Calu3 (cell line): ENCODE measurements at regions not wholly inside any gene's neighbourhood (a gene's known extent, or its start where the extent isn't known, plus 50 kb on each side); places are given as distances from the start of the nearest gene placed in this dataset.

Source experiments
- BruUV-seq: library from RNA; stranded (reverse); fragments of 400-500 nt; replicated peaks from 2 replicates; lab custom pipeline; 2021; lab: Mats Ljungman, UMichigan
- CTCF ChIA-PET: fragments of 300-600 bp; sonication (Branson Sonifier 250); formaldehyde crosslinking; loops from one replicate; lab custom pipeline; 2022; ENCODE audit warnings: antibody characterized with exemption; lab: Charles Lee
- DNase-seq: peaks from one replicate; pipeline ENCODE4 v3.0.0; 2022
- H3K27ac Mint-ChIP-seq: one replicate; pipeline ENCODE4 v1.8.0; 2022; ENCODE audit warnings: mixed read lengths; ENCODE audit not compliant: unreplicated experiment
- H3K27me3 Mint-ChIP-seq: one replicate; pipeline ENCODE4 v1.8.0; 2022; ENCODE audit warnings: mixed read lengths; ENCODE audit not compliant: unreplicated experiment
- H3K36me3 Mint-ChIP-seq: one replicate; pipeline ENCODE4 v1.8.0; 2022; ENCODE audit warnings: mild to moderate bottlenecking, moderate library complexity, mixed read lengths; ENCODE audit not compliant: insufficient read depth, unreplicated experiment
- H3K4me1 Mint-ChIP-seq: one replicate; pipeline ENCODE4 v1.8.0; 2022; ENCODE audit warnings: mild to moderate bottlenecking, low read depth, mixed read lengths; ENCODE audit not compliant: unreplicated experiment
- H3K4me3 Mint-ChIP-seq: one replicate; pipeline ENCODE4 v1.8.0; 2022; ENCODE audit warnings: mild to moderate bottlenecking, low read depth, moderate library complexity, mixed read lengths; ENCODE audit not compliant: unreplicated experiment
- H3K9me3 Mint-ChIP-seq: one replicate; pipeline ENCODE4 v1.8.0; 2022; ENCODE audit warnings: low read depth, mixed read lengths; ENCODE audit not compliant: unreplicated experiment
- CTCF ChIP-seq: fragments of 200-600 bp; IDR thresholded peaks from one replicate; pipeline ENCODE4 v1.8.0; 2022; ENCODE audit warnings: antibody characterized with exemption; ENCODE audit not compliant: unreplicated experiment
- intact Hi-C: fragments of 100-400 bp; cut with micrococcal nuclease; formaldehyde crosslinking; loops from one replicate; pipeline ENCODE4 v1.10.0; 2022; ENCODE audit not compliant: unreplicated experiment

- BruUV-seq = no TSS peak
- peak; percentile 18 for DNase-seq
- intact Hi-C loops = loop anchor here (2.0 kb wide), 1 partner anchor 26 kb away; no protein-coding TSS in a partner anchor
- Mint-ChIP-seq H3K4me3 (peak overlapping the region; percentile 4), H3K9me3 (no peaks in the 10 kb centered on the region), H3K4me1 (peaks cover 32% of the 10 kb centered on the region), H3K27ac (peak overlapping the region; percentile 5), H3K36me3 (no peaks in the 10 kb centered on the region), H3K27me3 (no peaks in the 10 kb centered on the region)
- CTCF ChIA-PET = no interaction called here
- TF ChIP-seq CTCF = no peak
Observed at GRCh38 chr3:30370681-30371271, 235.6 kb upstream of the TGFBR2 start.

- Mint-ChIP-seq H3K36me3 (no peaks in the 10 kb centered on the region), H3K27ac (no peak overlapping the region), H3K4me1 (peaks cover 32% of the 10 kb centered on the region), H3K9me3 (no peaks in the 10 kb centered on the region), H3K27me3 (no peaks in the 10 kb centered on the region), H3K4me3 (no peak overlapping the region)
- intact Hi-C loops = no loop called here
- CTCF ChIA-PET = no interaction called here
- DNase-seq = no peak
- BruUV-seq = no TSS peak
- no peak for TF ChIP-seq CTCF
Observed at GRCh38 chr3:30372837-30373236, 233.6 kb upstream of the TGFBR2 start.

DNA sequence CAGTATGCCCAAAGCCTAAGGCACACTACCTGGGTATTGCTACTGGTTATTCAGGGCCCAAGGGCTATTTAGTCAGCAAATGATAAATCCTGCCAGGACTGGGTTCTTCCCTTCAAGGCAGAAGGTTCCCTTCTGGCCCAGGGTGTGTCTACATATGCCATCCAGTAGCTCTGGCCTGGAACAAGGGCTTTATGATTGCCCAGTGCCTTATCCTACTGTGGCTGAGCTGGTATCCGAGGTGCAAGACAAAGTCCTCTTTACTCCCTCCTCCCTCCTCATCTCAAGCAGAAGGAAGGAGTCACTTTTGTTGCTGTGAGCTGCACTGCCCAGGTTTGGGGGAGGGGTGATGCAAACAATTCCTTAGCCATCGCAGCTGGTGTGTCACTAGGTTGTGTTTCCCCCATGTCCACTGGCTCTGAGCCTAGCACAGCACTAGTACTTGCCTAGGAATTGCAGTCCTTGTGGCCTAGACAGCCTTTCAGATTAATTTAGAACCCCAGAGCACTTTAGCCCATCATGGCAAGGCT, 221.8 kb upstream of the TGFBR2 start:
- no peaks in the 10 kb centered on the region for H3K36me3 Mint-ChIP-seq
- no peak overlapping the region for H3K27ac Mint-ChIP-seq
- intact Hi-C loops = no loop called here
- no peak overlapping the region for H3K4me3 Mint-ChIP-seq
- no peak for DNase-seq
- TF ChIP-seq CTCF = no peak
- peaks cover 6% of the 10 kb centered on the region for H3K9me3 Mint-ChIP-seq
- CTCF ChIA-PET = no interaction called here
- no TSS peak for BruUV-seq
- no peaks in the 10 kb centered on the region for H3K4me1 Mint-ChIP-seq
- H3K27me3 Mint-ChIP-seq = no peaks in the 10 kb centered on the region

GRCh38 chr3:30393079-30393478, 213.3 kb upstream of the TGFBR2 start:
- intact Hi-C loops = no loop called here
- Mint-ChIP-seq H3K27me3 (no peaks in the 10 kb centered on the region), H3K27ac (no peak overlapping the region), H3K36me3 (no peaks in the 10 kb centered on the region), H3K4me1 (no peaks in the 10 kb centered on the region), H3K9me3 (peaks cover 7% of the 10 kb centered on the region), H3K4me3 (no peak overlapping the region)
- DNase-seq = no peak
- CTCF ChIA-PET = no interaction called here
- BruUV-seq = no TSS peak
- no peak for TF ChIP-seq CTCF
